Suppressor macrophage treated with lipopolysaccharide for 4 hours (primary cell): ENCODE measurements at regions not wholly inside any gene's neighbourhood (a gene's known extent, or its start where the extent isn't known, plus 50 kb on each side); places are given as distances from the start of the nearest gene placed in this dataset.

Experiments used
- DNase-seq: peaks from one replicate; pipeline ENCODE4 v3.0.0-alpha.2; 2020

DNA sequence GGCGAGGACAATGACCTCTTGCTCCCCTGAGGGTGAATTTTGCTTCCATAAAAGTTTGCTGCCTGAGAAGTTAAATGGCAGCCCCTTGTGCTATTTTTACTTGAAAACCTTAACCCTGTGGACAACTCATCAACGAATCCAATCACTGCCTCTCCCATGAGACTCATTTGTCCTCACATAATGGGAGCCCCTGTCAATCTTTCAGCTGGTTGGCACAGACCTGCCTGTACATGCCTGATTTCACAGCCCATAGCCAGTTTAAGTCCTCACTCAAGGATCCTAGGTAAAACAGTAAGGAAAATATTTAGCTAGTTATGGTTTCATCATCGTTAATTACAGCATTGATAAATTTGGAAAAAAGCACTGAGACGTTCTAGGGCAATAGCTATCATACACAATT is 207.4 kb downstream of the NHLRC3 start:
- no peak for DNase-seq

DNA sequence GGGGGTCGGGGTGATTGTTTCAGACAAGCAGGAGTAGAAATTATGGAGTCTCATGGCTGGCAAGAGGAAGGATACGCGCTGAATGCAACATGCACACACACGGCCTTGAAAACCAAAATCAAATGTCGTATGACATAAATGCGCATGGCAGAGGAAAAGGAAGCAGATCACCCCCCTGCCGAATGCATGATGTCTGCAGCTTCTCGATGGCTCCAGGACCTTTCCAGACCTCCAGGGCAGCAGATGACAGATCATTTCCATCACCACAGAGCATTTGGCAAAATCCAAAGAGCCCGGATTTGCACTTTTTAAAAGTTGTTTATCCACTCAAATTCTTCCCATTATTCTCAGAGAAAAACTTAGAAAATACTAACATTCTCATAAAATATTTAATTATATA is 211.7 kb downstream of the NHLRC3 start:
- DNase-seq: no peak

DNA sequence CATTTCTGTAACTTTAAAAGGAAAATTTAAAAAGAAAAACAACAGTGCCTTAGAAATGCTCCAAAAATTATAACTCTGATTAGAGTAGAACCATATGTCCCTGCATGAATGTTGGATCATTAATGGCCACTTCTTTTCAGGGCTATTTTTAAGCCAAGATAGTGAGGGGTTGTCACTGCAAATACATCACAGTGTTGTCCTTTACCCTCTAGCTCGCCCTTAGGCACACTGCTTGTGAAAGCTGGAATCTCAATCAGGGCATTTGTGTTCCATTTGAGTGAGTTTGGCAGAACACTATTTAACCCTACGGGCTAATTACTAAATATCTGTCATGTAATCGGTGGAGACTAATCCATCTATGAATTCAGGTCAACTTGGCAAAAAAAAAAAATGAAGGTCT is 212.2 kb downstream of the NHLRC3 start:
- DNase-seq: no peak

DNA sequence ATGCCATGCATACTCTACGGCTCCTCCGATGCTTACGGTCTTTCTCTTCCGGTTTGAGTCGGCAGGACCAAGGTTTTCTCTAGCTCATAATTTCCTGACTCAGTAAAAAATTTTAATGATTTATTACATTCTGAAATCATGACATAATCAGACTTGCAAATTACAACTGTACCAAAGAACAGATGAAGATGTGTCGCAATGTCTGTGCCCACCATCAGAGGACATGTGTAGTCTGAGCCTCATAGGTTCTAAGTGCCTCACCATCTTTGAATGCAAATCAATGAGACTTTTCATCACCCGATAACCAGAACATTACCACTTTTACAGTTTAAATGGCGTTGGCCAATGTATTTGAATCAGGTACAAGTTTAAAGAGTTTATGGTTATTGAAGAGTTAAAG is 213.1 kb downstream of the NHLRC3 start:
- no peak for DNase-seq

DNA sequence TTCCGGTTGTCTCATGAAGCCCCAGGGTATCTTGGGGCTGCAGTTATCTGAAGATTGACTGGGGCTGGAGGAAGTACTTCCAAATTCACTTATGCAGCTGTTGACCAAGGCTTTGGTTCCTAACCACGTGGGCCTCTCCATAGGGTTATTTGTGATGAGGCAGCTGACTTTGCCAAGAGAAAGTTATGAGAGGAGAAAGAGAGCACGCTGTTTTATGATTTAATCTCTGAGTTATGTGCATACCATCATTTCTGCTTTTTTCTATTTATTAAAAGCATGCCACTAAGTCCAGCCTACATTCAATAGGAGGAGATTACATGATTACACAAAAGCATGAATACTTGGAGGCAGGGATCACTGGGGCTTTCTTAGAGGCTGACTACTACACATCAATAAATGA is 215.5 kb downstream of the NHLRC3 start:
- DNase-seq: no peak

DNA sequence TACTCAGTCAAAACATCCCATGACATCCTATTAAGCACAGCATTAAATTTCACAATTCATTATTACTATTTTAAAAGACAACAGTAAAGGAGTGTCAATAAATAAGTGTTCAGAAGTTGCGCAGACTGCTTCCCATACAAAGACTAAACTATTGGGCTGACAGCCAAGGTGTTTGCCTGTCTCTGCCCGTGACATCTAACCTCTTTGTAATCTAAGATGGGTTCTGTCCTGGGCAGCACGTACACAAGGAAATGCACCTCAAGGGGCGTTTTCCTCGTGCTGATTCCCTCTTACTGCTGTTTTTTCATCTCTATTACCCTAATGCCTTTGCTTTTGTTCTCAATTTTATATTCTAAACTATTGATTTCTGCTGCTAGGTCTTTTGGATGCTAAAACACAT is 216.3 kb downstream of the NHLRC3 start:
- DNase-seq: no peak

DNA sequence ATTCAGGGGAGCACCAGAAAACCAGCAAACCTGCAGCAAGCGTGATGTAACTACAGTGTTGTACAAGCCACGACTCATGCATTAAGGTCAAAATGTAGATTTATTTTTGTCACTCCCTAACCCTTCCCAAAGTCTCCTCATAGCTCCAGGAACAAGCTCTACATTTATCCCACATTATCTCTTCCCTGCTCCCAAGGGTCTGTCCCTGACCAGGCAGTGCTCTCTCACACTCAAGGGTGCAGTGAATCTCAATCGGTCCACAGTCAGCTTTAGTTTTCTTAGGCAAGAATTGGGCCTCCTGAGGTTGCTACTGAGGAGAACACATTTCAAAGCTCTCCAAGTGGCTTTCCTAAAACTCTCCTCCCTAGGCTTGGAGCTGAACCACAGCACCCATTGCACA is 219.4 kb downstream of the NHLRC3 start:
- no peak for DNase-seq

DNA sequence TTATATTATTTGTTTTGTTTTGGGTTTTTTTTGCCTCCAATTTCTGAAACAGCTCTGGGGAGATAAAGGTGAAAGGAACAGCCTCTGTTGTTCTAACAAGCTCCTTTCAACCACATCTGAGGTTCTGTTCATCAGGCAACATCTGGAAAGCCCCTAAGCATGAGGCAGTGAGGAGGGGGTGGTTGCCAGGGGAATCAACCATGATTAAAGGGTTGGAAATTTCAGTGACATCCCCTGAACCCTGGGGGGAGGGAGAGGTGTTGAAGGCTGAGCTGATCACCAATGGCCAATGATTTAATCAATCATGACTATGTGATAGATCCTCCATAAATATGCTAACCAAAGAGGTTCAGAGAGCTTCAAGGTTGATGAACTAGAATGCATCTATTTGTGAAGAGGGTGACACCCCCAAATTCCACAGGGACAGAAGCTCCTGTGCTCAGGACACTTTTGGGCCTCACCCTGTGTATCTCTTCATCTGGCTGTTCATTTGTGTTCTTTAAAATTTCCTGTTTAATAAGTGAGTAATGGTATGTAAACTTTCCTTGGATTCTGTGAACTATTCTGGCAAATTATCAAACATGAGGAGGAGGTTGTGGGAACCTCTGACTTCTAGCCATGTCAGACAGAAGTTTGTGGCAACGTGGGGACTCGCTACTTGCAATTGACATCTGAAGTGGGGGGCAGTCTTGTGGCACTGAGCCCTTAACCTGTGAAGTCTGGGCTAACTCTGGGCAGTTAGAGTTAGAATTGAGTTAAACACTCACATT is 221.3 kb downstream of the NHLRC3 start:
- no peak for DNase-seq

DNA sequence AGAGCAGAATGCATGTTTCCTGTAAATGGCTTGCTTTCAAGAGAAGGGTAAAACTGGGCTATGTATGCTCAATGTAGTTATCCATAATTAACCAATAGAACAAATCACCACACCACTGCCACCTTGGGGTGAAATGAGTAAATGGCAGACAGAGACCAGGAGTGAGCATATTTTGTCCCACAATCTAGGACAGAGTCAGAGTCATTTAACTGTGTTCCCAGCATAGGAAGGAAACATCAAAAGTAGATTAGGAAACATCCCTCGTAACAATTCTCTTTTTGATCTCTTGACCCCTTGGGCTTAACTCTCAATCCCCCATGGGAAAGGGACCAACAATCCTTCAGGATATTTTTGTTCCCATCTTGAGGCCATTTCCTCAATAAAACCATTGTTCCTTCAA is 224.8 kb downstream of the NHLRC3 start:
- DNase-seq: peak; percentile 34

DNA sequence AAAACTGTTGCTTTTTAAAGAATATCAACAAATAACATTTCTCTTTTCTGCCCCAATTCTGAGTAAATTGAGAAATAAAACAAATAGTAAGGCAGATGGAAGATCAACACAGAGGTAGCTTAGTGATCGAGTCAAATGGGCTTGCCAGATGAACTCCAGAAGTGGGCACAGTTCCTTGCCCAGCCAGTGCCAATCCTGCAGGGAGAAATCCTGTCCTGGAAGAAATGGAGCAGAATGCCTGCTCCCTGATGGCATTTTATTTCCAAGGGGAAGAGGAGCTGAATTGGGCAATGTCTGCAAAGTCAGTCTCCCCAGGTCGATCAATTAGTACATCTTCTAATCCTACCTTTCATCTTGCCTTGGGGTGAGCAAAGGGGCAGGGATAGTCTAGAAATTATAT is 225.3 kb downstream of the NHLRC3 start:
- no peak for DNase-seq

DNA sequence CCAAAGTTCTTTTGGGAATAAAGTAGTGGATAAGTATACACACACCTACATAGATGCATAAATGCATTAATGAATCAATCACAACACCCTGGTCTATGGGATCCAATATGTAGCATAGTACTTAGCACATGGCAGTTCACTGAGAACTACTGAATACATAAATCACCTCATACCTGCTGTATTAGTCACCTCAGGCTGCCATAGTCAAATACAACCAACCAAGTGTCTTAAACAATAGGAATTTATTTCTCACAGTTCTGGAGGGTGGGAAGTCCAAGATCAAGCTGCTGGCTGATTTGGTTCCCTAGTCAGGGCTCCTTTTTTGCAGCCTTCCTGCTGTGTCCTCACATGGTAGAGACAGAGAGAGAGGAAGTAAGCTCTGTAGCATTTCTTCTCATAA is 228.2 kb downstream of the NHLRC3 start:
- DNase-seq: no peak

DNA sequence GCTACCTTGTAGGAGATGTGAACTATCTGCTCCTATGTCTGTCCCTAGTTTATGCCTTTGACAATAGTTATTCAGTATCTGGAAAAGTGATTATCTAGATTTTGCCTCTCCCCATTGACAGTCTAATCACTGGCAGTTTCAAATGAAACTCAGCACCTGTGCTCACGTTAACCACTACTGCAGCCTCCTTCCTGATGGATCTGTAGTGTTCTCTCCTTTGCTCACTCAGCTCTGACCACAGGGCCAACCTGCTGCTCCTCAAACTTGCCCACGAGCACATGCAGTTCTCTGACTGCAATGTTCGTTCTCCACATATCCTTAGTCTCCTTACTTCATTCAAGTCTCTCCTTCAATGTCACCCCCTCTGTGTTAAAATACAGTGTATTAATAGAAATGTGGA is 230.1 kb downstream of the NHLRC3 start:
- no peak for DNase-seq

DNA sequence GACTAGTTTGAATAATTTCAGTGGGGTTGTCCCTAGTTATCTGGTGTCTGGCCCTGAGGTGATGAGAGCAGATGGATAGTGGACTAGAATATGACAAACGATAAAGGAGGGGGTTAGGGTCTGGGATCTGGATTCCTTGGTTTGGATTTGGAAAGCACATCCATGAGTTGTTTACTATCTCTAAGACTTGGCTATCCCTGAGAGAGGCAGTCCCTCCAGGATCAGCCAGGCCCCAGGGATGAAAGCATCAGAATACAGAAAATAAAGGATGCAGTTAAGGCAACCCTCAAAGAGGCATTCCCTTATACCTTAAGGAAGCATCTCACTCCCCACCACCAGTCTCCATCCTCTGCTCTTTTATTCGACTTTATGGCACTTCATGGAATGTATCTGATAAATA is 230.7 kb downstream of the NHLRC3 start:
- no peak for DNase-seq

DNA sequence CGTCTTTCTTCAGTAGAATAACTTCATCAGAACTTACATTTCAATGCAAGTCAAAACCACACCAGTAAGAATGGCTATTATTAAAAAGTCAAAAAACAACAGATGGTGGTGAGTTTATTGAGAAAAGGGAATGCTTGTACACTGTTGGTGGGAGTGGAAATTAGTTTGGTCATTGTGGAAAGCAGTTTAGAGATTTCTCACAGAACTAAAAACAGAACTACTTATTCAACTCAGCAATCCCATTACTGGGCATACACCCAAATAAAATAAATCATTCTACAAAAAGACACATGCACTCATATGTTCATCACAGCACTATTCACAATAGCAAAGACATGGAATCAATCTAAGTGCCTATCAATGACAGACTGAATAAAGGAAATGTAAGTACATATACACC is 231.2 kb downstream of the NHLRC3 start:
- no peak for DNase-seq

DNA sequence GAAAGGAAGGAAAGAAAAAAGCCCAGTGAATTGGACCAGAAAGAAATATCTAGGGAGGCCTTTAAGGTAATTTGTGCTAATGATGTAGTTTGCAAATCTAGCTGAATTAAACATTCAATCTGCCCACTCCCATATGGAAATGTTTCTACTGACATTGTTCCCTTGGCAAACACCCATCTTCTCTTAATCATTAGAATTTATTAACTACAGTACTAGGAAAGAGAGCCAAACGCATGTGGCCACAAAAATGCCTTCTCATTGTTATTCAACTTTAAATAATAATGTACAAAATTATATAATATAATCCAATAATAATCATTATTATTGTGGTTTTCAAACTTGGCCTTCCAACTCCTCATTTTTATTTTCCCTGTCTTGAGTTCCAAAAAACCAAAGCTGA is 234.7 kb downstream of the NHLRC3 start:
- DNase-seq: no peak

DNA sequence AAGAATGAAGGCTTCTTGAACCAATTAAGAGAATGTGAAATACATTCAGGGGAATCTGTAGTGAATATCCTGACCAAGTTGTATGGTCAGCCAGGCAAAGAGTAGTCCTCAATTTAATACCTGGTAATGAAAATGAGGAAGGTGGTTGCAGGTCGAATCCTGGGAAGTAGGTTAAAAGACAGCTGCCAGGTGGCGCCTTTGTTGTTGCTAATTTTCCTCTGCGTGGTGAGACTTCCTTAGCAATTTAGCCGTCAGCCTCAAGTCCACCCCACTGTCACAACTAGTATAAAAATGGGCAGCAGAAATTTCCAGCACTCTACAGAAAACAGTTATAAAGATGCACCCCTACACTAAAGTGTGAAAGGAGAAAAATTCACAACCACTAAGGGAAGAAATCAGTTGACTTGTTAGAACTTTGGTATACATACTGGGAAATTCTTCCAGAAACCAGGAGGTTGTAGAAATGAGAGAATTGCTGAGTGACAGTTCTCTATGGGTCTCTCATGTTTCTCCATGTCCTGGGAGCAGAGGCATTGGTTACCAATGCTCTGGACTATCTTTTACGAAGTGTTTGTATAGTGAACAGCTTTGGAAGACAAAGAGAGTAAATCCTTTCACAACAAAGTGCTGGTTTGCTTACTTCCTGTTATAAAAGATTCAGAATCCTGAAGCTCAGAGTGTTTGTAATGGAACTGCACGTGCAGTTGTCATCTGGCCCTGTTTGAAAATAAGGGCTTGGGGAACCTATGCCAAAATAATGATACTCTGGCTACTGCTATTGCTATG is 235.9 kb downstream of the NHLRC3 start:
- no peak for DNase-seq

DNA sequence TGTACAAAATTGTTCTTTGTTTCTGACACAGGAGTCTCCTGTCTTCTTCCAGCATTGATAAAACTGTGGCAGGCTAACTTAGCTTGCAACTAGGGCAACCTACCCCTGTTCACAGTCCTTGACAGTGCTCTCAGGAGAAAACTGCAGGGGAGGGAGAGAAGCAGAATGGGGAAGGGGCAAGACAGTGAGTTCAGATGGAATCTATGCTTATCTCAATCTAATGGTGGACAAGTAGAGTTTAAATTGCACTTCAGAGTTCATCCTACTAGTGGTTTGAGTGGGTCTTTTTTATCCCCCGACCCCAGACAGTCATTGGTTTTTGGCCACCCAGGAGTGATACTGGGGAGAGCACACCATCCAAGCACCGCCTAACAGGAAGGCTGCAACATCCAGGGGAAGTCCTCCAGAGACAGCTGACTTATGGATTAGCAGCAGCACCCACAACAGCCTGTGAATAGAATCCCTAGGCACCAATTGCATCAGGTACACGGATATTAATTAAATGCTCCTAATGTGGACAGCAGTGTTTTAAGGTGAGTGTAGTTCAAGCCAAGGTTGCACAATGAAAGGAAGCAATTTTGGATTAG is 236.6 kb downstream of the NHLRC3 start:
- no peak for DNase-seq

DNA sequence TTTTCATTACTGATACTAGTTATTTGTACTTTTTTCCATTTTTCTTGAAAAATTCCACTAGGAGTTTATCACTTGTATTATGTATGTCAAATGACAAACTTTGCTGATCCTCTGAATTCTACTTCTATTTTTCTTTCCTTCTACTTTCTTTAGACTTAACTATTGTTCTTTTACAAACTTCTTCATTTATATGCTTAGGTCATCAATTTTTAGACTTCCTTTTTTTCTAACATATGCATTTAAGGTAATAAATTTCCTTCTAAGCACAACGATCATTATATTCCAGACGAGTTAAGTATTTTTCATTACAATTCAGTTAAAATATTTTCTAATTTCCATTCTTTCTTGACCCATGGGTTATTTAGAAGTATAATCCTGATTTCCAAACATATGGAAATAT is 240.8 kb downstream of the NHLRC3 start:
- DNase-seq: no peak

DNA sequence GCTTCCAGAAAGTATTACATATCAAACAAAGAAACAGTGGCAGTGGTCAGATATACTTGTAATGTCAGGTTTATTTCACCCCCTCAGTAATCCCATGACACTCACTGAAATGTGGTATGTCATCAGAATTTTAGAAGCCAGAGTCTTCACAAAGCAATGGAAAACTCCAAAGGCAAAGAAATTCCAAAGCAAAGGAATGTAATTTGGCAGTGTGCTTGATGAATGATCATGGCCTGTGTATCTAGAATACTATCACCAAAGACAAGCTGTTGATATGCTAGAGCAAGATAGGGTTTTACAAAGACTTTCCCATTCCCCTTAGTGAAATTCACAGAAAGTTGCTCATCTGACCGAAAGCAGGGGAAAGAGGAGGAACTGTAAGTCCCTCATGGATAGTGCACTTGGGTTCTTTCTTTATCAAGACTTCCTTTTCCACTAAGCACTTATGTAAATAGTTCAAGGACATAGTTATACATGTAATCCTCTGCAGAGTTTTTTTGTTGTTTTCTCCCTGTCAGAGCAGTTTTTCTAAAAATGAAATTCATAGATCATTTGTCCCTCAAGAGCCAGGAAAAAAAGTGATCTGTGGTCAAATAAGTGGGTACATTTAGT is 243.4 kb downstream of the NHLRC3 start:
- no peak for DNase-seq

DNA sequence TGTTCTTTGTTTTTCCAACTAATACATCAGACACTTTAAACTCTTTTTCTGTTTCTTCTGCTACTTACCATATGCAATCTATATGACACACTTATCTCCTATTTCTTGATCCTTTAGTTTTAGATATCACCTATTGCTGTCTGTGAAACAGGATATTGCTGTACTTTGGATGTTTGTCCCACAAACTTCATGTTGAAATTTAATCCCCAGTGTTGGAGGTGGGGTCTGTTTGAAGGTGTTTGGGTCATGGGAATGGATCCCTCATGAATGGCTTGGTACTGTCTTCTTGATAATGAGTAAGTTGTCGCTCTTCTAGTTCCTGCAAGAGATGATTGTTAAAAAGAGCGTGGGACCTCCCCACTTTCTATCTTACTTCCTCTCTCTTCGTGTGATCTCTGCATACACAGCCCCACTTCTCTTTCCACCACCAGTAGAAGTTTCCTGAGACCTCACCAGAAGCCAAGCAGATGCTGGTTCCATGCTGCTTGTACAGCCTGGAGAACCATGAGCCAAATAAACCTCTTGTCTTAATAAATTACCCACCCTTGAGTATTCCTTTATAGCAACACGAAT is 244.2 kb downstream of the NHLRC3 start:
- DNase-seq: peak; percentile 8

DNA sequence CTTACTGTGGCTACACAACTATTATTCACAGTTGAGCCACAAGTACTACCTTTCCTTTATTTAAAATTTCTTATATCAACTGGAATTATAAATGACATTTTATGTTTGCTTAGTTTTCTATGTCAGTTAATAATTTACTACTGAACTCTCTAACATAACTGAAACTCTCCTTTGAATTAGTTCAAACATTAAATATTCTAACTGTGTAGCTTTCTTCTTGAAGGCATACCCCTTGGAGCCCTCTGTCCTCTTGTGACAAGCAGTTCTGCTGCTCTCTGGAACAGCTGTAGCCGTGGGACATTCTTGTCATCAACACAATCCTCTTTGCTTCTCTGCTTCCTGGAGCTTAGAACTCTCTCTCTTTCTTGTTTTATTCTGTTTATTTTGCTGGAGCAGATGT is 244.8 kb downstream of the NHLRC3 start:
- no peak for DNase-seq

DNA sequence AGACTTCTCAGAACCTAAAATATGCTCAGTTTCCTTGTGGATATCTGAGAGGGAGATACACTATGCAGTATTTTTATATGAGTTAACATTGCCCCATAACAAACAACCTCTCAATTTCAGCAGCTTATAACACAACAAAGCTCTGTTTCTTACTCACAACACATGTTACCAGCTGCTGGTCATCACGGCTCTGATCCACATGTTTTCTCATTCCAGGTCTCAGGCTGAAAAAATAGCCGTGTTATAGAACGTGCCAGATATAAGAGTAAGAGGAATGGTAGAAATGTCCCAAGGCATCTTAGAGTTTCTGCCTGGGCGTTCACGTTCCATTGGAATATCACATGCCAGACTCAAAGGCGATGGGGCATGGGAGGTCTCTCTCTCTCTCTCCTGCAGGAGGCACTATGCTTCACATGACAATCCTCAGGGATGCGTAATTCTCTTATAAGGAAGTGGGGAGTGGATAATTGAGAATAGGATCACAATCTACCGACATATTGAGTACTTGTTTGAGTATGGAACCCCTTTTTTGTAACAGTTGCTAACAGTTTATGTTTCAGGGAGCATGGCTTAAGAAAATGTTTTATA is 246.6 kb downstream of the NHLRC3 start:
- DNase-seq: no peak
